Ascending aorta (tissue), 2 donors: ENCODE measurements at regions not wholly inside any gene's neighbourhood (a gene's known extent, or its start where the extent isn't known, plus 50 kb on each side); places are given as distances from the start of the nearest gene placed in this dataset.

ENCODE experiments used
- DNase-seq, 2 donors: peaks; one replicate each; pipeline ENCODE4 v3.0.0-alpha.2; 2019; ENCODE audit warnings: low spot score in 2 of 2
- H3K27ac ChIP-seq, 2 donors: fragments of 200-600 bp; sonication (generic); one replicate each; pipeline ENCODE4 v1.5.1; 2016 to 2017; ENCODE audit warnings: mild to moderate bottlenecking in 1 of 2
- H3K27me3 ChIP-seq: fragments of 200-600 bp; sonication (generic); one replicate; pipeline ENCODE4 v1.5.1; 2017
- H3K36me3 ChIP-seq, 2 donors: fragments of 200-600 bp; sonication (generic); one replicate each; pipeline ENCODE4 v1.5.1; 2016
- H3K4me1 ChIP-seq, 2 donors: fragments of 200-600 bp; sonication (generic); one replicate each; pipeline ENCODE4 v1.5.1; 2016 to 2017; ENCODE audit warnings: mild to moderate bottlenecking in 1 of 2
- H3K4me3 ChIP-seq, 2 donors: fragments of 200-600 bp; sonication (generic); one replicate each; pipeline ENCODE4 v1.5.1; 2016 to 2017; ENCODE audit warnings: mild to moderate bottlenecking in 1 of 2
- H3K9me3 ChIP-seq, 2 donors: fragments of 200-600 bp; sonication (generic); one replicate each; pipeline ENCODE4 v1.5.1; 2016
- CTCF ChIP-seq, 3 experiments: fragments of 200-600 bp in 2 of 3; fragments of 450-650 bp in 1 of 3; sonication (generic) in 2 of 3; IDR thresholded peaks; one replicate each; pipeline ENCODE4 v1.5.1; 2016 to 2019; ENCODE audit warnings: antibody characterized with exemption in 3 of 3, mild to moderate bottlenecking in 1 of 3, moderate library complexity in 1 of 3
- intact Hi-C: fragments of 100-400 bp; cut with DNase I; formaldehyde crosslinking; loops from one replicate; pipeline ENCODE4 v1.15.1; 2023

- no peaks in the 10 kb centered on the region for H3K9me3 ChIP-seq
- intact Hi-C loops: loop anchor here (2.0 to 10.0 kb wide), 4 partner anchors 69 to 166 kb away; partner anchors contain the start of gene RAPH1
- no peaks in the 10 kb centered on the region for H3K36me3 ChIP-seq
- TF ChIP-seq CTCF (IDR thresholded peaks at IDR 0.05): peak; percentile 17 to 46 (median 18)
- H3K27me3 ChIP-seq: no peaks in the 10 kb centered on the region
- H3K27ac ChIP-seq: peak overlapping the region; percentile 56 to 70
- no peak overlapping the region for H3K4me3 ChIP-seq
- DNase-seq: no peak
- peaks cover 7 to 16% of the 10 kb centered on the region in 2 donors for H3K4me1 ChIP-seq
Observed at GRCh38 chr2:203650860-203651613, 55.4 kb upstream of the CD28 start.

GRCh38 chr2:203651621-203652020, 54.8 kb upstream of the CD28 start:
- no peaks in the 10 kb centered on the region for H3K9me3 ChIP-seq
- H3K4me3 ChIP-seq: no peak overlapping the region
- intact Hi-C loops: loop anchor here (2.0 to 10.0 kb wide), 4 partner anchors 69 to 167 kb away; partner anchors contain the start of gene RAPH1
- no peak overlapping the region for H3K27ac ChIP-seq
- H3K27me3 ChIP-seq: no peaks in the 10 kb centered on the region
- H3K4me1 ChIP-seq: peaks cover 7 to 16% of the 10 kb centered on the region in 2 donors
- no peaks in the 10 kb centered on the region for H3K36me3 ChIP-seq
- DNase-seq: no peak
- no peak for TF ChIP-seq CTCF (IDR thresholded peaks at IDR 0.05)

GRCh38 chr2:203654826-203655225, 51.6 kb upstream of the CD28 start:
- H3K27me3 ChIP-seq: no peaks in the 10 kb centered on the region
- no peak for TF ChIP-seq CTCF (IDR thresholded peaks at IDR 0.05)
- no peaks in the 10 kb centered on the region for H3K36me3 ChIP-seq
- no peak overlapping the region for H3K27ac ChIP-seq
- H3K4me3 ChIP-seq: no peak overlapping the region
- peaks cover 0 to 11% of the 10 kb centered on the region in 2 donors for H3K4me1 ChIP-seq
- intact Hi-C loops: loop anchor here (5.0 to 10.0 kb wide), 2 partner anchors 73 to 160 kb away; no protein-coding TSS in a partner anchor
- no peaks in the 10 kb centered on the region for H3K9me3 ChIP-seq
- no peak for DNase-seq

GRCh38 chr2:203656522-203657287, 49.7 kb upstream of the CD28 start:
- TF ChIP-seq CTCF (IDR thresholded peaks at IDR 0.05): no peak
- H3K27ac ChIP-seq: peak overlapping the region in 1 of 2 donors; percentile 8
- no peaks in the 10 kb centered on the region for H3K36me3 ChIP-seq
- H3K9me3 ChIP-seq: no peaks in the 10 kb centered on the region
- intact Hi-C loops: loop anchor here (10.0 kb wide), 1 partner anchor 158 kb away; no protein-coding TSS in a partner anchor
- H3K4me3 ChIP-seq: no peak overlapping the region
- H3K27me3 ChIP-seq: no peaks in the 10 kb centered on the region
- peak; percentile 45 to 68 for DNase-seq
- H3K4me1 ChIP-seq: peaks cover 0 to 4% of the 10 kb centered on the region in 2 donors
